GM23338 (cell line): ENCODE measurements at regions not wholly inside any gene's neighbourhood (a gene's known extent, or its start where the extent isn't known, plus 50 kb on each side); places are given as distances from the start of the nearest gene placed in this dataset.

Source experiments
- ATAC-seq: fragments of 200-7000 bp; cut with Tn5 transposase; 3 replicates; pipeline ENCODE4 v1.9.1; 2020
- DNase-seq: peaks from one replicate; pipeline ENCODE4 v3.0.0-alpha.2; 2015; ENCODE audit warnings: low spot score
- H2AFZ ChIP-seq: fragments of 200-600 bp; sonication (generic); 2 replicates; pipeline ENCODE4 v1.8.0; 2016; ENCODE audit warnings: antibody characterized with exemption, mild to moderate bottlenecking, moderate library complexity
- H3F3A ChIP-seq: fragments of 200-600 bp; sonication (generic); replicated peaks from 2 replicates; pipeline ENCODE4 v1.8.0; 2017; ENCODE audit warnings: antibody characterized with exemption, mixed run types, low read depth
- H3K27ac ChIP-seq: fragments of 200-600 bp; sonication (generic); 2 replicates; pipeline ENCODE4 v1.6.1; 2016; ENCODE audit warnings: low read depth
- H3K27me3 ChIP-seq: fragments of 200-600 bp; sonication (generic); 2 replicates; pipeline ENCODE4 v1.8.0; 2016; ENCODE audit warnings: mild to moderate bottlenecking, mixed run types, moderate library complexity; ENCODE audit not compliant: insufficient read depth
- H3K36me3 ChIP-seq: fragments of 200-600 bp; sonication (generic); 2 replicates; pipeline ENCODE4 v1.8.0; 2016; ENCODE audit warnings: mild to moderate bottlenecking; ENCODE audit not compliant: insufficient read depth
- H3K4me1 ChIP-seq: fragments of 200-600 bp; sonication (generic); 2 replicates; pipeline ENCODE4 v1.8.0; 2016; ENCODE audit warnings: mild to moderate bottlenecking, moderate library complexity; ENCODE audit not compliant: insufficient read depth
- H3K4me2 ChIP-seq: fragments of 200-600 bp; sonication (generic); 2 replicates; pipeline ENCODE4 v1.7.1; 2017; ENCODE audit warnings: mixed run types
- H3K4me3 ChIP-seq: fragments of 200-600 bp; sonication (generic); 2 replicates; pipeline ENCODE4 v1.6.1; 2016; ENCODE audit warnings: mixed run types
- H3K79me2 ChIP-seq: fragments of 200-600 bp; sonication (generic); replicated peaks from 2 replicates; pipeline ENCODE4 v1.8.0; 2017; ENCODE audit warnings: mild to moderate bottlenecking; ENCODE audit not compliant: insufficient read depth
- H3K9me2 ChIP-seq: fragments of 200-600 bp; sonication (generic); 2 replicates; pipeline ENCODE4 v1.8.0; 2017; ENCODE audit not compliant: insufficient read depth
- H4K20me1 ChIP-seq: fragments of 200-600 bp; sonication (generic); replicated peaks from 2 replicates; pipeline ENCODE4 v1.8.0; 2017; ENCODE audit warnings: mild to moderate bottlenecking; ENCODE audit not compliant: insufficient read depth
- H3K27ac Mint-ChIP-seq: 2 replicates; pipeline ENCODE4 v1.8.0; 2020; ENCODE audit warnings: inconsistent platforms, mild to moderate bottlenecking, moderate library complexity, mixed read lengths
- H3K27me3 Mint-ChIP-seq: 3 replicates; pipeline ENCODE4 v1.8.0; 2022; ENCODE audit warnings: low read depth, mild to moderate bottlenecking, moderate library complexity, mixed read lengths, inconsistent platforms; ENCODE audit not compliant: insufficient read depth, poor library complexity
- H3K36me3 Mint-ChIP-seq: 3 replicates; pipeline ENCODE4 v1.8.0; 2021; ENCODE audit warnings: low read depth, mild to moderate bottlenecking, inconsistent platforms, moderate library complexity, mixed read lengths
- H3K4me1 Mint-ChIP-seq: 3 replicates; pipeline ENCODE4 v1.8.0; 2020; ENCODE audit warnings: mild to moderate bottlenecking, inconsistent platforms, mixed read lengths
- H3K4me3 Mint-ChIP-seq: 3 replicates; pipeline ENCODE4 v1.8.0; 2021; ENCODE audit warnings: moderate library complexity, mild to moderate bottlenecking, inconsistent platforms, mixed read lengths
- H3K9me3 Mint-ChIP-seq: 3 replicates; pipeline ENCODE4 v1.8.0; 2020; ENCODE audit warnings: moderate library complexity, mild to moderate bottlenecking, inconsistent platforms, mixed read lengths
- CREB1 ChIP-seq: fragments of 250-450 bp; sonication (Bioruptor Pico); IDR thresholded peaks from 2 replicates; pipeline ENCODE4 v1.5.0; 2020; ENCODE audit warnings: low read depth, mild to moderate bottlenecking, moderate library complexity
- EZH2 ChIP-seq: fragments of 200-600 bp; sonication (generic); IDR thresholded peaks from one replicate; pipeline ENCODE4 v1.8.0; 2017; ENCODE audit warnings: antibody characterized with exemption, mild to moderate bottlenecking, low read depth; ENCODE audit not compliant: unreplicated experiment
- EZH2phosphoT487 ChIP-seq: fragments of 200-600 bp; sonication (generic); IDR thresholded peaks from one replicate; pipeline ENCODE4 v1.8.1; 2018; ENCODE audit warnings: antibody characterized with exemption; ENCODE audit not compliant: unreplicated experiment
- NANOG ChIP-seq: IDR thresholded peaks from 2 replicates; pipeline ENCODE4 v1.6.1; 2016; ENCODE audit warnings: antibody characterized with exemption, borderline replicate concordance
- POLR2AphosphoS5 ChIP-seq: IDR thresholded peaks from 2 replicates; pipeline ENCODE4 v1.6.1; 2016; ENCODE audit warnings: antibody characterized with exemption, low read depth
- STAT1 ChIP-seq: IDR thresholded peaks from one replicate; pipeline ENCODE4 v1.6.1; 2016; ENCODE audit warnings: antibody characterized with exemption; ENCODE audit not compliant: unreplicated experiment
- ZNF114 ChIP-seq: fragments of 250-450 bp; sonication (Bioruptor Pico); IDR thresholded peaks from 2 replicates; pipeline ENCODE4 v1.5.0; 2020; ENCODE audit warnings: mild to moderate bottlenecking, moderate library complexity
- ZNF331 ChIP-seq: fragments of 250-450 bp; sonication (Bioruptor Pico); IDR thresholded peaks from 2 replicates; pipeline ENCODE4 v1.5.0; 2020; ENCODE audit warnings: low read depth, mild to moderate bottlenecking, moderate library complexity
- TF ChIP-seq, protein P1 (sequence below), 2 experiments: fragments of 200-600 bp in 1 of 2; sonication (generic) in 1 of 2; conservative IDR thresholded peaks; 2 replicates each; pipeline versions ENCODE4 v1.5.1 to v1.6.1; 2016 to 2017; ENCODE audit warnings: antibody characterized with exemption in 2 of 2, low read depth in 2 of 2, mild to moderate bottlenecking in 2 of 2, moderate library complexity in 1 of 2
- TF ChIP-seq, protein P2 (sequence below): IDR thresholded peaks from 2 replicates; pipeline ENCODE4 v1.6.1; 2016; ENCODE audit warnings: antibody characterized with exemption
- TF ChIP-seq, protein P3 (sequence below): IDR thresholded peaks from one replicate; pipeline ENCODE4 v1.6.1; 2018; ENCODE audit warnings: antibody characterized with exemption; ENCODE audit not compliant: unreplicated experiment
- TF ChIP-seq, protein P4 (sequence below): fragments of 250-450 bp; sonication (Bioruptor Pico); IDR thresholded peaks from 2 replicates; pipeline ENCODE4 v1.5.0; 2020; ENCODE audit warnings: mild to moderate bottlenecking, moderate library complexity

DNA sequence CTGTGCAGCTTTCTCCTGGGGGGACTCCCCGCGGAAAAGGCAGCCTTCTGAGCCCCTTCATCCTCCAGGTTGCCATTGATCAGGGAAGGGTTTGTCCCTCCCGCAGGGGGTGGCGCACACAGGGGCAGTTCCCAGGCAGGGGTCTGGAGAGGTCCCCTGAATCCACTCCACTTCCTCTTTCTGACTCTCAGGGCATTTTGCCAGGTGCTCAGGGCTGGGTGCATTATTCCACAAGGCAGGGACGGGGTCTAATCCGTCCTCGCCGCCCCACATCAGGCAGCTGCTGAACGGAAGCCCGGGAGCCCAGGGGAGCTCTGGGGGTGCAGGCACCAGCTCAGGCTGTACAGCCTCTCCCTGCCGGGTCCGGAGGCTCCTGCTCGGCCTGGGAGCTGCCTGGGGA is 180.9 kb downstream of the TTLL2 start:
- no peak for TF ChIP-seq EZH2
- TF ChIP-seq ZNF114 (CRISPR knock-in tag) = no peak
- TF ChIP-seq, protein P1, sequence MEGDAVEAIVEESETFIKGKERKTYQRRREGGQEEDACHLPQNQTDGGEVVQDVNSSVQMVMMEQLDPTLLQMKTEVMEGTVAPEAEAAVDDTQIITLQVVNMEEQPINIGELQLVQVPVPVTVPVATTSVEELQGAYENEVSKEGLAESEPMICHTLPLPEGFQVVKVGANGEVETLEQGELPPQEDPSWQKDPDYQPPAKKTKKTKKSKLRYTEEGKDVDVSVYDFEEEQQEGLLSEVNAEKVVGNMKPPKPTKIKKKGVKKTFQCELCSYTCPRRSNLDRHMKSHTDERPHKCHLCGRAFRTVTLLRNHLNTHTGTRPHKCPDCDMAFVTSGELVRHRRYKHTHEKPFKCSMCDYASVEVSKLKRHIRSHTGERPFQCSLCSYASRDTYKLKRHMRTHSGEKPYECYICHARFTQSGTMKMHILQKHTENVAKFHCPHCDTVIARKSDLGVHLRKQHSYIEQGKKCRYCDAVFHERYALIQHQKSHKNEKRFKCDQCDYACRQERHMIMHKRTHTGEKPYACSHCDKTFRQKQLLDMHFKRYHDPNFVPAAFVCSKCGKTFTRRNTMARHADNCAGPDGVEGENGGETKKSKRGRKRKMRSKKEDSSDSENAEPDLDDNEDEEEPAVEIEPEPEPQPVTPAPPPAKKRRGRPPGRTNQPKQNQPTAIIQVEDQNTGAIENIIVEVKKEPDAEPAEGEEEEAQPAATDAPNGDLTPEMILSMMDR (conservative IDR thresholded peaks at IDR 0.05; ENCODE audit: low read depth in 2 of 2) = no peak
- TF ChIP-seq EZH2phosphoT487 = no peak
- TF ChIP-seq NANOG = no peak
- TF ChIP-seq, protein P2, sequence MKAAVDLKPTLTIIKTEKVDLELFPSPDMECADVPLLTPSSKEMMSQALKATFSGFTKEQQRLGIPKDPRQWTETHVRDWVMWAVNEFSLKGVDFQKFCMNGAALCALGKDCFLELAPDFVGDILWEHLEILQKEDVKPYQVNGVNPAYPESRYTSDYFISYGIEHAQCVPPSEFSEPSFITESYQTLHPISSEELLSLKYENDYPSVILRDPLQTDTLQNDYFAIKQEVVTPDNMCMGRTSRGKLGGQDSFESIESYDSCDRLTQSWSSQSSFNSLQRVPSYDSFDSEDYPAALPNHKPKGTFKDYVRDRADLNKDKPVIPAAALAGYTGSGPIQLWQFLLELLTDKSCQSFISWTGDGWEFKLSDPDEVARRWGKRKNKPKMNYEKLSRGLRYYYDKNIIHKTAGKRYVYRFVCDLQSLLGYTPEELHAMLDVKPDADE = no peak
- no peak for TF ChIP-seq ZNF331
- no peak for TF ChIP-seq STAT1
- TF ChIP-seq, protein P3, sequence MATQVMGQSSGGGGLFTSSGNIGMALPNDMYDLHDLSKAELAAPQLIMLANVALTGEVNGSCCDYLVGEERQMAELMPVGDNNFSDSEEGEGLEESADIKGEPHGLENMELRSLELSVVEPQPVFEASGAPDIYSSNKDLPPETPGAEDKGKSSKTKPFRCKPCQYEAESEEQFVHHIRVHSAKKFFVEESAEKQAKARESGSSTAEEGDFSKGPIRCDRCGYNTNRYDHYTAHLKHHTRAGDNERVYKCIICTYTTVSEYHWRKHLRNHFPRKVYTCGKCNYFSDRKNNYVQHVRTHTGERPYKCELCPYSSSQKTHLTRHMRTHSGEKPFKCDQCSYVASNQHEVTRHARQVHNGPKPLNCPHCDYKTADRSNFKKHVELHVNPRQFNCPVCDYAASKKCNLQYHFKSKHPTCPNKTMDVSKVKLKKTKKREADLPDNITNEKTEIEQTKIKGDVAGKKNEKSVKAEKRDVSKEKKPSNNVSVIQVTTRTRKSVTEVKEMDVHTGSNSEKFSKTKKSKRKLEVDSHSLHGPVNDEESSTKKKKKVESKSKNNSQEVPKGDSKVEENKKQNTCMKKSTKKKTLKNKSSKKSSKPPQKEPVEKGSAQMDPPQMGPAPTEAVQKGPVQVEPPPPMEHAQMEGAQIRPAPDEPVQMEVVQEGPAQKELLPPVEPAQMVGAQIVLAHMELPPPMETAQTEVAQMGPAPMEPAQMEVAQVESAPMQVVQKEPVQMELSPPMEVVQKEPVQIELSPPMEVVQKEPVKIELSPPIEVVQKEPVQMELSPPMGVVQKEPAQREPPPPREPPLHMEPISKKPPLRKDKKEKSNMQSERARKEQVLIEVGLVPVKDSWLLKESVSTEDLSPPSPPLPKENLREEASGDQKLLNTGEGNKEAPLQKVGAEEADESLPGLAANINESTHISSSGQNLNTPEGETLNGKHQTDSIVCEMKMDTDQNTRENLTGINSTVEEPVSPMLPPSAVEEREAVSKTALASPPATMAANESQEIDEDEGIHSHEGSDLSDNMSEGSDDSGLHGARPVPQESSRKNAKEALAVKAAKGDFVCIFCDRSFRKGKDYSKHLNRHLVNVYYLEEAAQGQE = no peak
- no peak for TF ChIP-seq POLR2AphosphoS5
- TF ChIP-seq CREB1 (CRISPR knock-in tag) = no peak
- TF ChIP-seq, protein P4, sequence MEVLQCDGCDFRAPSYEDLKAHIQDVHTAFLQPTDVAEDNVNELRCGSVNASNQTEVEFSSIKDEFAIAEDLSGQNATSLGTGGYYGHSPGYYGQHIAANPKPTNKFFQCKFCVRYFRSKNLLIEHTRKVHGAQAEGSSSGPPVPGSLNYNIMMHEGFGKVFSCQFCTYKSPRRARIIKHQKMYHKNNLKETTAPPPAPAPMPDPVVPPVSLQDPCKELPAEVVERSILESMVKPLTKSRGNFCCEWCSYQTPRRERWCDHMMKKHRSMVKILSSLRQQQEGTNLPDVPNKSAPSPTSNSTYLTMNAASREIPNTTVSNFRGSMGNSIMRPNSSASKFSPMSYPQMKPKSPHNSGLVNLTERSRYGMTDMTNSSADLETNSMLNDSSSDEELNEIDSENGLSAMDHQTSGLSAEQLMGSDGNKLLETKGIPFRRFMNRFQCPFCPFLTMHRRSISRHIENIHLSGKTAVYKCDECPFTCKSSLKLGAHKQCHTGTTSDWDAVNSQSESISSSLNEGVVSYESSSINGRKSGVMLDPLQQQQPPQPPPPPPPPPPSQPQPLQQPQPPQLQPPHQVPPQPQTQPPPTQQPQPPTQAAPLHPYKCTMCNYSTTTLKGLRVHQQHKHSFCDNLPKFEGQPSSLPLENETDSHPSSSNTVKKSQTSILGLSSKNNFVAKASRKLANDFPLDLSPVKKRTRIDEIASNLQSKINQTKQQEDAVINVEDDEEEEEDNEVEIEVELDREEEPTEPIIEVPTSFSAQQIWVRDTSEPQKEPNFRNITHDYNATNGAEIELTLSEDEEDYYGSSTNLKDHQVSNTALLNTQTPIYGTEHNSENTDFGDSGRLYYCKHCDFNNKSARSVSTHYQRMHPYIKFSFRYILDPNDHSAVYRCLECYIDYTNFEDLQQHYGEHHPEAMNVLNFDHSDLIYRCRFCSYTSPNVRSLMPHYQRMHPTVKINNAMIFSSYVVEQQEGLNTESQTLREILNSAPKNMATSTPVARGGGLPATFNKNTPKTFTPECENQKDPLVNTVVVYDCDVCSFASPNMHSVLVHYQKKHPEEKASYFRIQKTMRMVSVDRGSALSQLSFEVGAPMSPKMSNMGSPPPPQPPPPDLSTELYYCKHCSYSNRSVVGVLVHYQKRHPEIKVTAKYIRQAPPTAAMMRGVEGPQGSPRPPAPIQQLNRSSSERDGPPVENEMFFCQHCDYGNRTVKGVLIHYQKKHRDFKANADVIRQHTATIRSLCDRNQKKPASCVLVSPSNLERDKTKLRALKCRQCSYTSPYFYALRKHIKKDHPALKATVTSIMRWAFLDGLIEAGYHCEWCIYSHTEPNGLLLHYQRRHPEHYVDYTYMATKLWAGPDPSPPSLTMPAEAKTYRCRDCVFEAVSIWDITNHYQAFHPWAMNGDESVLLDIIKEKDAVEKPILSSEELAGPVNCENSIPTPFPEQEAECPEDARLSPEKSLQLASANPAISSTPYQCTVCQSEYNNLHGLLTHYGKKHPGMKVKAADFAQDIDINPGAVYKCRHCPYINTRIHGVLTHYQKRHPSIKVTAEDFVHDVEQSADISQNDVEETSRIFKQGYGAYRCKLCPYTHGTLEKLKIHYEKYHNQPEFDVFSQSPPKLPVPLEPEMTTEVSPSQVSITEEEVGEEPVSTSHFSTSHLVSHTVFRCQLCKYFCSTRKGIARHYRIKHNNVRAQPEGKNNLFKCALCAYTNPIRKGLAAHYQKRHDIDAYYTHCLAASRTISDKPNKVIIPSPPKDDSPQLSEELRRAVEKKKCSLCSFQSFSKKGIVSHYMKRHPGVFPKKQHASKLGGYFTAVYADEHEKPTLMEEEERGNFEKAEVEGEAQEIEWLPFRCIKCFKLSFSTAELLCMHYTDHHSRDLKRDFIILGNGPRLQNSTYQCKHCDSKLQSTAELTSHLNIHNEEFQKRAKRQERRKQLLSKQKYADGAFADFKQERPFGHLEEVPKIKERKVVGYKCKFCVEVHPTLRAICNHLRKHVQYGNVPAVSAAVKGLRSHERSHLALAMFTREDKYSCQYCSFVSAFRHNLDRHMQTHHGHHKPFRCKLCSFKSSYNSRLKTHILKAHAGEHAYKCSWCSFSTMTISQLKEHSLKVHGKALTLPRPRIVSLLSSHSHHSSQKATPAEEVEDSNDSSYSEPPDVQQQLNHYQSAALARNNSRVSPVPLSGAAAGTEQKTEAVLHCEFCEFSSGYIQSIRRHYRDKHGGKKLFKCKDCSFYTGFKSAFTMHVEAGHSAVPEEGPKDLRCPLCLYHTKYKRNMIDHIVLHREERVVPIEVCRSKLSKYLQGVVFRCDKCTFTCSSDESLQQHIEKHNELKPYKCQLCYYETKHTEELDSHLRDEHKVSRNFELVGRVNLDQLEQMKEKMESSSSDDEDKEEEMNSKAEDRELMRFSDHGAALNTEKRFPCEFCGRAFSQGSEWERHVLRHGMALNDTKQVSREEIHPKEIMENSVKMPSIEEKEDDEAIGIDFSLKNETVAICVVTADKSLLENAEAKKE (CRISPR knock-in tag) = no peak
- ATAC-seq (no peak), DNase-seq (no peak)
- Histone ChIP-seq H3K9me2 (no peaks in the 10 kb centered on the region), H4K20me1 (no peaks in the 10 kb centered on the region), H3K27me3 (no peaks in the 10 kb centered on the region), H3K36me3 (no peaks in the 10 kb centered on the region), H3K4me3 (no peak overlapping the region), H3F3A (no peaks in the 10 kb centered on the region), H3K4me2 (no peak overlapping the region), H3K27ac (no peak overlapping the region), H3K4me1 (no peaks in the 10 kb centered on the region), H2AFZ (no peak overlapping the region), H3K79me2 (no peaks in the 10 kb centered on the region)
- H3K9me3 Mint-ChIP-seq = no peaks in the 10 kb centered on the region; the same call in 2 of the 3 replicates
- no peak overlapping the region for H3K4me3 Mint-ChIP-seq
- no peaks in the 10 kb centered on the region for H3K36me3 Mint-ChIP-seq
- H3K27me3 Mint-ChIP-seq = peaks cover 16% of the 10 kb centered on the region
- H3K4me1 Mint-ChIP-seq = peaks cover 3% of the 10 kb centered on the region; the same call in 1 of the 3 replicates
- H3K27ac Mint-ChIP-seq = no peak overlapping the region
